Testis (tissue), 2 donors: ENCODE measurements at regions not wholly inside any gene's neighbourhood (a gene's known extent, or its start where the extent isn't known, plus 50 kb on each side); places are given as distances from the start of the nearest gene placed in this dataset.

Experiments used
- POLR2A ChIP-seq: fragments of 450-650 bp; IDR thresholded peaks from one replicate; pipeline ENCODE4 v1.6.1; 2017; ENCODE audit warnings: antibody characterized with exemption, mild to moderate bottlenecking, moderate library complexity
- TF ChIP-seq, protein P1 (sequence below), 3 experiments: fragments of 450-650 bp in 2 of 3; fragments of 200-600 bp in 1 of 3; sonication (generic) in 1 of 3; IDR thresholded peaks; one replicate each; pipeline ENCODE4 v1.5.1; 2016 to 2019; ENCODE audit warnings: antibody characterized with exemption in 3 of 3, mild to moderate bottlenecking in 2 of 3, moderate library complexity in 1 of 3

GRCh38 chr2:41062336-41062735 lies 610.4 kb upstream of the SLC8A1 start:
- TF ChIP-seq, protein P1, sequence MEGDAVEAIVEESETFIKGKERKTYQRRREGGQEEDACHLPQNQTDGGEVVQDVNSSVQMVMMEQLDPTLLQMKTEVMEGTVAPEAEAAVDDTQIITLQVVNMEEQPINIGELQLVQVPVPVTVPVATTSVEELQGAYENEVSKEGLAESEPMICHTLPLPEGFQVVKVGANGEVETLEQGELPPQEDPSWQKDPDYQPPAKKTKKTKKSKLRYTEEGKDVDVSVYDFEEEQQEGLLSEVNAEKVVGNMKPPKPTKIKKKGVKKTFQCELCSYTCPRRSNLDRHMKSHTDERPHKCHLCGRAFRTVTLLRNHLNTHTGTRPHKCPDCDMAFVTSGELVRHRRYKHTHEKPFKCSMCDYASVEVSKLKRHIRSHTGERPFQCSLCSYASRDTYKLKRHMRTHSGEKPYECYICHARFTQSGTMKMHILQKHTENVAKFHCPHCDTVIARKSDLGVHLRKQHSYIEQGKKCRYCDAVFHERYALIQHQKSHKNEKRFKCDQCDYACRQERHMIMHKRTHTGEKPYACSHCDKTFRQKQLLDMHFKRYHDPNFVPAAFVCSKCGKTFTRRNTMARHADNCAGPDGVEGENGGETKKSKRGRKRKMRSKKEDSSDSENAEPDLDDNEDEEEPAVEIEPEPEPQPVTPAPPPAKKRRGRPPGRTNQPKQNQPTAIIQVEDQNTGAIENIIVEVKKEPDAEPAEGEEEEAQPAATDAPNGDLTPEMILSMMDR (IDR thresholded peaks at IDR 0.05), result no peak
- no peak for TF ChIP-seq POLR2A
